Right renal pelvis (tissue), 4 donors: ENCODE measurements at regions not wholly inside any gene's neighbourhood (a gene's known extent, or its start where the extent isn't known, plus 50 kb on each side); places are given as distances from the start of the nearest gene placed in this dataset.

Experiments
- DNase-seq, 4 donors: peaks; one replicate each; pipeline ENCODE4 v3.0.0-alpha.2; 2013; ENCODE audit warnings: low read depth in 4 of 4, low spot score in 3 of 4, missing footprints in 1 of 4

DNA sequence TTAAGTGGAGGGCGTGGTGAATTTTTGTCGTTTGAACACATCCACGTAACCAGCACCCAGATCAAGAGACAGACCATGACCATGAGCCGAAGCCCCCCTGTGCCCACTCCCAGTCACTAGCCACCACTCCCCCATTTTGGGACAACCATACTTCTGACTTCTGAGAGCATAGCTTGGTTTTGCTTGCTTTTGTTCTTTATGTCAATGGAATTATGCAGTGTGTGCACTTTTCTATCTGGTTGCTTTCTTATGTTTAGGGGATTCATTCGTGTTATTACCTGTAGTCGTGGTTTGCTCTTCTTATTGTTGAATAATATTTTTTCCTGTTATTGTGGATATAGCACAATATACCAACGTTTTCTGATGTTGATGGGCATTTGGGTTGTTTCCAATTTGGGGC, 141.7 kb downstream of the GLI2 start:
- no peak for DNase-seq

- no peak for DNase-seq
Observed at GRCh38 chr2:120878970-120879369, 143.3 kb downstream of the GLI2 start.

GRCh38 chr2:120879431-120880295, 144.0 kb downstream of the GLI2 start:
- DNase-seq, result no peak

DNA sequence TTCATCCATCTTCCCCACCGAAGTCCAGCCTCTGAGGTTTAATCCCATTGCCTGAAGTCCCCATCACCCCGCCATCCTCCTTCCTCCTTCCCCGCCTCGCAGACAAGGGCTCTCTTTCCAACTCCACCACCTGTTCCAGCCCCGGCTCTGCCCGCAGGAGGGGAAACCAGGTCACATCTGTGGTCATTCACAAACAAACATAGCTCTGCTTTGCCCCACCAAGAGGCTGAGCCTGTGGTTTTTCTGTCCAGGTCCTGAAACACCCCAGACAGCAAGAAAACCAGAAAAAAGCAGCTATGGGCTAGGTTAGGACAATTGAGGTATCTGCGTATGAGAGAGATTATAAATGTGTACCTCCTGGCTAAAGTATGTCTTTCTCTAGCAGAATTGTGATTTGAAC, 144.7 kb downstream of the GLI2 start:
- no peak for DNase-seq

GRCh38 chr2:120881981-120882788, 146.5 kb downstream of the GLI2 start:
- DNase-seq, result no peak

DNA sequence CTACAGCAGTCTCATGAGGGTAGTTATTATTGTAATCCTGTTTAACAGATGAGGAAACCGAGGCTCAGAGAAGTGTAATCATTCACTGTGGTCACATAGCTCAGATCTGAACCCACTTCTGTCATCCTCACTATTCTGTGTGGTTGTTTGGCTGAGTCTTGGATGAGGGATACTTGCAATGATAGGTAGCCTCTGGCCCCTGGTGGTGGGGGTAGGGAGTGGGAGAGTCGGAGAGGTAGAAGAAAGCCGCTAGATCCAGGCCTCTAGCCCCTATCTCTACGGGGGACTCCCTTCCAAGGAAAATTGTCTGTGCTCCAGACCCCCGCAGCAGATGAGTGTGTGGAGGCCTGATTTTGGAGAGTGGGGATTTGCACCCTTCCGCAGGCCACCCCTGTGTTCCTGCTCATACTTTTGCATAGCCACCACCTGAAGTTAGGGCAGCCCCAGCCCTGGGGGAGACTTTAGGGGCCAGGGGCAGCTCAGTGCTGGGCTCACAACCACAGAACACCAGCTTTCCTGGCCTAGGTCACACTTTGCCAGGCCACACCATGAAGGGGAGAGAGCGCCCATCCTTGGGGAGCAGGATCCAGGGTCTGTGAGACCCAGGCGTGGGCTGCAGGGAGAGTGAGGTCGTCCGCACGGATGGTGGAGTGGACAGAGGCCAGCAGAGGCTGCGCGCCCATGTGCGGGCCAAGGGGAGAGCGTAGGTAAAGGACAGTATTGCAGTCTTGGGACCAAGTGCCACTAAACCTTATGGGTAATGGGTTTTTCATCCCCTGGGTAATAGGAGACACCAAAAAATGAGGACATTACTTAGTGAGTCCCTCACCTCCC, 148.2 kb downstream of the GLI2 start:
- DNase-seq, result no peak

DNA sequence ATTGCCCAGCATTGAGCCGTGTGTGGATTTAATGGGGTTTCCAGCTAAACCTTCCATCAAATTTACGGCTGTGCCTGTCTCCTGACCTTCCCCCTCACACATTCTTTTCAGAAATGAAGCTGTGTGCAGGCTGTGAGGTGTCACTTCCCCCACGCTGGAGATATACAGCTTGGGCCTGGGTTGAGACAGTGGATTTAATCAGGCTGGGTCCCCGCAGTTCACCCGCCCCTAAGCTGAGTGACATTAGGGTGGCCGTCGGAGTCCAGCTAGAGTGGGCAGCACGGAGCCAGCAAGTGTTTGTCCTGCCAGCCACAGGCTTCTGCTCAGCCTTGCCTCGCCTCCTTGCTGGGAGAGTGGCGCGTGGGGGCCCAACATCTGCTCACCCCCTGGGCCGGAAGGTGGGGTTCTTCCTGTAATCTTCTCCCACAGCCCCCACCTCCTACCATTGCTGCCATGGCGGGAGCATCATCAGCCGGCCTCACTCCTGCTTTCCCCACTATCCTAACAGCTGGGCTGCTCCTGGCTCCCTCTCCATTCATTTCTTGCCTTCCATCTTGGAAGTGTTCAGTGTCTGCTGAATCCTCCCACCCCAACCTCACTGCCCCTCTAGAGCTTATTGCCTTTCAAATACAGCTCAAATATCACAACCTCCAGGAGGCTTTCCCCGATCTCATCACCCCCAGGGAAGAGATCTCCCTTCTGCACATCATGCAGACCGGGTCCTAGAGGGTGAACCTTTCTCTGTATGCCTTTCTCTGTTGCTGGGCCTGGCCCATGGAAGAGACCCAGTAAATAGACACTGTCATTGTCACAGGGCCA, 149.0 kb downstream of the GLI2 start:
- no peak for DNase-seq

DNA sequence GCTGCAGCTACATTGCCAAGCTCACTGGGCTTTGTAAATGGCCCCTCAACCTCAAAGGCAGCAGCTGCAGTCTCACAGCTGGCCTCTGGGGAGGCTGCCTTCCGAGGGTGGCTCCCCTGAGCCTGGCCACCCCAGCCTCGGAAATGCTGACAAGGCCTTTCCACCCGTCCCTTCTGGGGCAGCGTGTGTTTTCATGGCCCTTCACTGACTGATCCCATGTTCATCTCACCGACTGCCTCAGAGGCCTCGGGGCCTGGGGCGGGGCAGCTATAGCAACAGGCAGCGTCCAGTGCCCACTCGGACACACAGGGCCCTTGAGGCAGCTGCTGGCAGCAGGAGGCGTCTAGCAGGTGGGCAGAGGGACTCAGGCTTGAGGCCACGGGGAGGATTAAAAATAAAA, 149.7 kb downstream of the GLI2 start:
- no peak for DNase-seq

- DNase-seq, result no peak
Observed at GRCh38 chr2:120885749-120886148, 150.1 kb downstream of the GLI2 start.

GRCh38 chr2:120886534-120887319, 151.1 kb downstream of the GLI2 start:
- no peak for DNase-seq

GRCh38 chr2:120887320-120887697, 151.6 kb downstream of the GLI2 start:
- no peak for DNase-seq

DNA sequence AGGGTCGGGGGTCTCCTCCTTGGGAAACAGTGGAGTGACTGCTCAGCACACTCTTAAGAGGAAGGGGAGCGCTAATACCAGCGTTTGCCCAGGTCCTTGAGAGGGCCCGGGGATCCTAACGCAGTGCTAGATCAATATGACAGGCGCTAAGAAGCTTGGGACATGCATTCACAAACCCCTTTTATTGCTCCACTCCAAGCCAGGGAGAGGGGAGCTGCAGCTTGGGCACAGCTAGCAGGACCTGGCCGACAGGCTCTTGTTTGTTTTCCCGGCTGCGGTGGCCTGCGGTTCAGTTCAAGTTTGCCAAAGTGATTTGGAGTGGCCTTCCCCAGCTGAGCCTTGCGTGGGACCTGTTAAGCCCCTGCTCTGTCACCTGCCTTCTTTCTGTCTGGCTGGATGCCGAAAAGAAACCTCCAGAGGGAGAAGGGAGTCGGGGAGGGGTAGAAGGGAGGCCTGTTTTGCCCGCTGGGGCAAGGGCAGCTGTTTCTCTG, 152.1 kb downstream of the GLI2 start:
- no peak for DNase-seq

DNA sequence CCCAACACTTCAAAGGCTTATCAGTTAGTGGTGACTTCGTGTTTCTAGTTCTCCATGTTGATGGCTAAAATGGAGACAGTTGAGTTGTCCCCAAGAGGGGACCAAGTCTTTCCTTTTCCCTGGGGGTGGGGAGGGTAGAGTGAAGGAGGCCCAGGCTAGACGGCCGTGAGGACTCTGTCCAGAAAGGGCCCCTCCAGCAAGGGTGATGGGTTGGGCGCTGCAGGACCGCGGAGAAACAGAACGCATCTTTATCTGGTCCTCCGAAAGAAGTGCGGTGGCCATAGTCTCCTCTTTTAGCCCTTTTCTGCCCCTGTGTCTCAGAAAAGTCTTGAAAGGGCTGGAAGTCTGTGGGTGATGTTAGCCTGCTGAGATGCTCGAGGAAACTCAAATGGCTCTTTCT, 153.2 kb downstream of the GLI2 start:
- DNase-seq, result no peak

DNA sequence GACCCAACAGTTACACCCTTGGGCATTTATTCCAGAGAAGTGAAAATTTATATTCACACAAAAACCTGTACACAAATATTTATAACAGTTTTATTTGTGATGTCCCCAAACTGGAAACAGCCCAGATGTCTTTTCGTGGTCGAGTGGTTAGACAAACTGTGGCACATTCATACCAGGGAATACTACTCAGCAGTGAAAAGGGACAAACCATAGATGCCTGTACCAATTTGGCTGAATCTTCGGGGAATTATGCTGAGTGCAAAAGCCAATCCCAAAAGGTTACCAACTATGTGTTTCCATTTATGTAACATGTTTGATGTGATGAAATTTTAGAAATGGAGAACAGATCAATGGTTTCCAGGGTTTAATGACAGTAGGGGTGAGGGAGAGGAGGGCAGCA, 154.3 kb downstream of the GLI2 start:
- DNase-seq, result no peak

GRCh38 chr2:120890566-120891360, 155.1 kb downstream of the GLI2 start:
- DNase-seq, result no peak

DNA sequence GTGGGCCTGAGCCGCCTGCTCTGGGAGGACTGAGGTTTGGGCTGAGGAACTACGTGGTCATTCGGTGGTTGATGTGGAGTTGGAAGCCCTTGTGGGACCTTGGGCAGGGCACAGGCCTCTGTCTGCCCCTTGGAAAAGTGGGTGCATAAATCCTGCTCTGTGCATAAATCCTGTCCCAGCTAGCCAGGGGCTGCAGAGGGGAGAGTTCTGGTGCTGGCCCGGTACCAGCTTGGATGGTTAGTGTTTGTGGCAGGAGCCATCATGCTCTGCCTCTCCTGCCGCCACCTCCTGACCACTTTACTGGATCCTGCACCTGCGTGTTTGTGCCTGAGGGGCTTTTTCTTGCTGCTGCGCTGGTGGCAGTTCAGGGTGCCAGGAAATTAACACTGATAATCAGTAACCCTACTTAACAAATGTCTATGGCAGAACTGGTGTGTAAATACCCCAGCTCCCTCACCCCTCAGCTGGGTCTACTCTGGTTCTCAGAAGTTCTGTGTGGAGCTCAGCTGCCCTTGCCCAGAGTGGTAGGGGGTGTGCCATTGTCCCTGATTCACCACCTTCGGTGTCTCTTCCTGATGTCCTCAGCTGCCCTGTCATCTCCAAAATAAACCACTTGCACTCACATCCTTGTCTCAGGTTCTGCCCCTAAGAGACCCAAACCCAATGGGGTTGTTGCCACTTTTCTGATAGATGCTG, 156.8 kb downstream of the GLI2 start:
- no peak for DNase-seq

DNA sequence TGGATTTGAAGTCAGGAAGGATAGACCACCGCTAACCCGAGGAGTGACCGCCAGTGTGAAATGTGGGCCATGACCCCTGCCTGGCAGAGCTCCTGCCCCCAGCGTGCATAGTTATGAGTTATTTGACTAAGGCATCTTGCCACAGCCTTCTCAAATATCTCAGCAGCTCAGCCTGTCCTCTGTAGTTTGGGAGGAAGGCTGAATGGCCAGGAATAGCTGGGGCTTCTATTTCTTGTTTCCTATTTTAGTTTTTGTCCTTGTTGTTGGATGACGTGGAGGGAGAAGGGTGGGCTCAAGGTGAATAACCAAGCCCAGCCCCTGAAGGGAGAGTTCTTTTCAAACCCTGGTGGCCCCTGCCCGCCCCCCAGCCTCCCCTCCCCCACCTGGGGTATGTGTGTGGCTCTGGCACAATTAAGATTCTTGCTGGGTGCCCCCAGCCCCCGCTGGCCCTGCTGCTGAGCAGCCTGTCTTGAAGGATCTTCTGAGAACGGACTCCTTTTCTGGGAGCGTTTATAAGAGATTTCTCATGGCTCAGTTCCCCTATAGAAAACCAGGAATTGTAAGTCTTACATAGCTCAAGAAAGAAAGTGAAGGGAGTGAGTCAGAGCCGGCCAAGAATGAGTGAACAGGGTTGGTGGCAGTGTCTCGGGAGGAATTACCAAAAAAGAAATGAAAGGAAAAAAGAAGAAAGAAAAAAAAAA, 157.4 kb downstream of the GLI2 start:
- no peak for DNase-seq
